Transverse colon (tissue), 4 donors: ENCODE measurements at regions not wholly inside any gene's neighbourhood (a gene's known extent, or its start where the extent isn't known, plus 50 kb on each side); places are given as distances from the start of the nearest gene placed in this dataset.

Experiments used
- EP300 ChIP-seq: sonication (generic); formaldehyde crosslinking; IDR thresholded peaks from one replicate; pipeline ENCODE4 v1.6.1; 2017; ENCODE audit warnings: antibody characterized with exemption, low read depth
- POLR2A ChIP-seq: fragments of 450-650 bp; IDR thresholded peaks from one replicate; pipeline ENCODE4 v1.6.1; 2016; ENCODE audit warnings: antibody characterized with exemption, mild to moderate bottlenecking, moderate library complexity
- POLR2AphosphoS5 ChIP-seq, 3 donors: sonication (generic); formaldehyde crosslinking; IDR thresholded peaks; one replicate each; pipeline ENCODE4 v1.6.1; 2016; ENCODE audit warnings: antibody characterized with exemption in 3 of 3
- TF ChIP-seq, protein P1 (sequence below), 5 experiments: fragments of 200-600 bp in 3 of 5; fragments of 450-650 bp in 2 of 5; sonication (generic) in 3 of 5; IDR thresholded peaks; 1 replicate in 2 of 5; 2 replicates in 3 of 5; pipeline ENCODE4 v1.5.1; 2016 to 2017; ENCODE audit warnings: antibody characterized with exemption in 5 of 5, inconsistent platforms in 3 of 5, mild to moderate bottlenecking in 2 of 5, moderate library complexity in 1 of 5

DNA sequence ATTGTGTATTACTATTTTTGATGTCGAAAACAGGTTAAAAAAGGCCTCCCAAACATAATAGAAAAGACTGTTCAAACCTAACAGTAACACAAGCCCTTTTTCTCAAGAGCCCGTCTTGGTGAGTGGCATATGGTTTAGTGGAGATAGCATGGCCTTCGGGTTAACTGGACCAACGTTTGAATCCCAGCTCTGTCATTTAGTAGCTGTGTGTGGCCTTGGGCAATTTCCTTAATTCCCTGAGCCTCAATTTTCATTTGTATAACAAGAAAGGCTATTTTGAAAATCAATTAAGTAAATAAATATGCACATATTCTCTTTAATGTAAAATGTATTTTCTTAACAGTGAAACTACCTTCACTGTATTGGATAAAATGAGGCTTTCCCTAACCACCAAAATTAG, 62.3 kb downstream of the HELT start:
- TF ChIP-seq POLR2AphosphoS5 (IDR thresholded peaks at IDR 0.05): no peak
- TF ChIP-seq, protein P1, sequence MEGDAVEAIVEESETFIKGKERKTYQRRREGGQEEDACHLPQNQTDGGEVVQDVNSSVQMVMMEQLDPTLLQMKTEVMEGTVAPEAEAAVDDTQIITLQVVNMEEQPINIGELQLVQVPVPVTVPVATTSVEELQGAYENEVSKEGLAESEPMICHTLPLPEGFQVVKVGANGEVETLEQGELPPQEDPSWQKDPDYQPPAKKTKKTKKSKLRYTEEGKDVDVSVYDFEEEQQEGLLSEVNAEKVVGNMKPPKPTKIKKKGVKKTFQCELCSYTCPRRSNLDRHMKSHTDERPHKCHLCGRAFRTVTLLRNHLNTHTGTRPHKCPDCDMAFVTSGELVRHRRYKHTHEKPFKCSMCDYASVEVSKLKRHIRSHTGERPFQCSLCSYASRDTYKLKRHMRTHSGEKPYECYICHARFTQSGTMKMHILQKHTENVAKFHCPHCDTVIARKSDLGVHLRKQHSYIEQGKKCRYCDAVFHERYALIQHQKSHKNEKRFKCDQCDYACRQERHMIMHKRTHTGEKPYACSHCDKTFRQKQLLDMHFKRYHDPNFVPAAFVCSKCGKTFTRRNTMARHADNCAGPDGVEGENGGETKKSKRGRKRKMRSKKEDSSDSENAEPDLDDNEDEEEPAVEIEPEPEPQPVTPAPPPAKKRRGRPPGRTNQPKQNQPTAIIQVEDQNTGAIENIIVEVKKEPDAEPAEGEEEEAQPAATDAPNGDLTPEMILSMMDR (IDR thresholded peaks at IDR 0.05): no peak
- TF ChIP-seq POLR2A: no peak
- TF ChIP-seq EP300: no peak
